Medulla oblongata (tissue), 1 donor: ENCODE measurements at regions not wholly inside any gene's neighbourhood (a gene's known extent, or its start where the extent isn't known, plus 50 kb on each side); places are given as distances from the start of the nearest gene placed in this dataset.
A peak's percentile ranks its signal among the peaks of the same experiment; 100 is the strongest.
"Not testable (repeated sequence)": the region's sequence is repeated elsewhere in the genome, so short reads cannot be mapped to it uniquely, and the experiment has no call there.

Experiments
- DNase-seq: peaks from one replicate; pipeline ENCODE4 v3.0.0-alpha.2; 2015; ENCODE audit errors: extremely low spot score

DNA sequence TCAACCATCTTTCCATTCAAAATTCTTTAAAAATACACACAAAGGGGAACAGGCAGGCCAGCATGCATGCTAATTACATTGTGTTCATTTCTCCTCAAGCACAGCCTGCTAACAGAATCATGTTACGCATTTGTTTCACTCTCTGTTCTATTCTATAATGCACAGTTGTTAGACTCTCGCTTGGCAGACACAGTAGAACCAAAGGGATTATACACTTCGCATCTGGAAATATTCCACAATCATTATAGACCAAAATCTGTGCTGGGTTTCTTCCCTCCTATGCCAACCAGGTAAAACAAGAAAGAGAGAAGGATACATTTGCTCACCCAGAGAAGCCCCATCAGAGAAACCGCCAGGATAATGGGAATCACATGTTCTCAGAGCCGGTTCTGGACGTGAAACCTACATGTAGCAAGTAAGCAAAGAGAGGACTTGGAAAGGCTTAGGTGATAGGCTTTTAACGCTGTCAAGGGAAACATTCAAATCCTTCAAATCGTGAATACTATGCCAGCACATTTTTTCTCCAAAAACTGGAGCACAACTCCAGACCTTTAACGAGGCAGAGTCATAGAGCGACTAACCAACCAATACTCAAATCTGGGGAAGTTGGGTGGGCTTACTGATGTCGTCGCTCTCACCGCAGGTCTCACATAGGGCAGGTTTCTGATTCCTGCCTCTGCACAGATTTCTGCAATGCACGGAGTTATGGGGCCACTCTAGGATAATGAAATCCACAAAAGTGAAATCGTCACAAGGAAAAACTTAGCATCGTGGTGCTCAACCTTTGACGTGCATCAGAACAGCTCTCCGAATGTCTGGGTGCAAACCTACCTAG, 380.5 kb upstream of the AUTS2 start:
- no peak for DNase-seq

DNA sequence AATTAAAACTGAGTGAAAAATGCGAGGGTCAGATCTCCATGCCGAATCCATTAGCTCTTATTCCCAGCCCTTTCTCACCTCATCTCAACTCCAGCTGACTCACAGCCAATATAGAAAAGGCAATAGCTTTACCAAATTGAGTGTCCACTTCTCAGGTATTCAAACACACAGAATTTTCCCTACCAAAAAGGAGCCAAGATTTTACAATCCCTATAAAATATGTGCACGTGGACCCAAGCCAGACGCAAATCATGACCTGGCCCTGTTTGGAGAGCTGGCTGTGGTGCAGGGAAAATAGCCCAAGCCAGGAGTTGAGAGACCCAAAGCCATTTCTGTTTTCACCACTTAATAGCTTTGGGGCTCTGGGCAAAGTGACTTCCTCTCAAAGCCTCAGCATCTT, 379.7 kb upstream of the AUTS2 start:
- DNase-seq: no peak

DNA sequence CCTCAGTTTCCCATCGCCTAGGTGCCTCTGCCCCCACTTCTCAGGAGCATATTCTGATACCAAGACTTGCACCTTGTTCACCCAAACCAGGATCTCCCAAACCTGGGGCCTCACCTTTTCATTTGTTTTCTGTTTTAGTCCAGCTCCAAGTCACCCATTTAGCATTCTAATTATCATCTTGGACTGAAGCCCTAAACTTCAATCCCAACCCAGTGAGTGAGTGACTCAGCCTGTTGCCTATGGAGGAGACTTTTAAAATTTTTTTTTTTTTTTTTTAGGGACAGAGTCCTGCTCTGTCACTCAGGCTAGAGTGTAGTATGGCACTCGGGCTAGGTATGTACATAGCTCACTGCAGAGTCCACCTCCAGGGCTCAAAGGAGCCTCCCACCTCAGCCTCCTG, 378.9 kb upstream of the AUTS2 start:
- DNase-seq: no peak

DNA sequence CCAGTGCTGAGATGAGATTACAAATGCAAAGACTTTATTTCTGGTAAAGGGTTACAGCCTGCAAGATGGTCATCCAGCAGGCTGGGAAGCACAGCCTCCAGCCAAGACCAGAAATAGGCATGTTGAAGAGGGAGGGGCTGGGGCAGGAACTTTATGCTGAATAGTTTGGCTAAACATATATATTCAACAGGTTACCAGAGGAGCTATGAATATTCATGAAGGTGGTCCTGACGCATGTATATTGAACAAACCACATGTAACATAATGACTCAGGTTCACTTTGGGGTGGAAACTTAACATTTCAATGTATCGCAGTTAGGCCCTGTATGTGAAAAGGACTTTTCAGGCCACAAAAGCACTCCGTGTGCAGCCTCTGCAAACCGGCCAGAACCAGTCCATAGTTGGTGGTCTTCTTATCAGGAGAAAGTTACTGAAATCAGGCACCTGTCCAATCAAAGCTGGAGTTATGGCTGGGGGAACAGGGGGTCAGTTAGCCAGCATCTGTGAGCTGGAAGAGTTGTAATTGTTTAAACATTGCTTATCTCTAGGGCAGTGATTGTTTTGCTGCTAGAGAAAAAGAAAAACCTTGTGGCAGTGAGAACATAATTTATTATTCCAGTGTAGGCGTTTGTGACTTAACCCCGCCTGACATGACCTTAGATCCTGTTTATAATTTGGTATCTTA, 372.9 kb upstream of the AUTS2 start:
- no peak for DNase-seq

DNA sequence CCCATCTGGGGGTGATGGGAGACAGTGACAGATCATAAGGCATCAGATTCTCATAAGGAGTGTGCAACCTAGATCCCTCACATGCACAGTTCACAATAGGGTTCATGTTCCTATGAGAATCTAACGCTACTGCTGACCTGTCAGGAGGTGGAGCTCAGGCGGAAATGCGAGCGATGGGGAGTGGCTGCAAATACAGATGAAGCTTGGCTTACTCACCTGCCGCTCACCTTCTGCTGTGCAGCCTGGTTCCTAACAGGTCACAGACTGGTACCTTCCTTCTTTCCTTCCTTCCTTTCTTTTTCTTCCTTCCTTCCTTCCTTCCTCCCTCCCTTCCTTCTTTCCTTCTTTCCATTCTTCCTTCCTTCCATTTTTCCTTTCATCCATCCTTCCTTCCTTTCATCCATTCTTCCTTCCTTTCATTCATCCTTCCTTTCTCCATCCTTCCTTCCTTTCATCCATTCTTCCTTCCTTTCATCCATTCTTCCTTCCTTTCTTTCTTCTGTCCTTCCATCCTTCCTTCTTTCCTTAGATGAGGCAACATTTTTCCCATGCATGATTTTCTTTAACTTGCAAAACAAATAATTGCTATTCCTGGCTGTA, 370.0 kb upstream of the AUTS2 start:
- DNase-seq: no peak

DNA sequence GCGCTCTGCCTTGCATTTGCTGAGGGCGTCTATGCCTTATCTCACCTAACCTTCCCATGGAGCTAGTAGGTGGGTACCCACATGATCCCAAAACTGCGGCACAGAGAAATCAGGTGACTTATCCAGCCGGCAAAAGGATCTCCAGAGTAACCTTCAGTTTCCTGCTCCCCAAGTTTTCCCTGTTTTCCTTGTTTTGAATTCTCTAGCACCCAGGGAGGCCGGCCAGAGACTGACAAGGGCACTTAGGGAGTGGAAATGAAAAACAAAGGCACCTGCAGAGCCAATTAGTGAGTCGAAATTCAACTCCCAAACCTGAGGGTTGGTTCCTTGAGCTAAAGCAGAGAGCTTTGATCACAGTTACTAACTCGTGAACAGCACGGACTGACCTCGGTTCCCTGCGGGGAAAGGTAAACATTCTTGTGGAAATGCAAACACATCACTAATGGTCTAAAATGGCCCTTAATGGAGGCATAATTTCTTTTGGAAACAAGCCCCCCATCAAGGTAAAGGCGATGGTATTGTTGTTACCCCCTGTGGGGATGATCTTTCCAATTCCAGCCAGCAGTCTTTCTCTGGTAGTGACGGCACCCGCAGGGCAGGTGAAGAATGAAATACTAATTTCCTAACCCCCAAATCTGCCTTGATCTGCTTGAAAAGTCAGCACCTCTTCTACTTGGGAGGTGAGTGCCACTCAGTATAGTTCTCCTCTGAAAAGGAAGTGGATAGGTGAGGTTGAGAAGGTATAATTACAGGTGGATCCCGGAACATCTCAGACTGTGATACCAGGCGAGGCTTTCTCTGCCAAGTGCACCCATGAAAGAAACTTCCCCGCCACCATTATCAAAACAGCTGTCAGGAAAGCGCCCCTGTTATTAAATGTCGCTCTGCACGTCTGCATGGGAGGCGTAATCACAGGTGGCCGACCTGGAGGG, 365.6 kb upstream of the AUTS2 start:
- no peak for DNase-seq

DNA sequence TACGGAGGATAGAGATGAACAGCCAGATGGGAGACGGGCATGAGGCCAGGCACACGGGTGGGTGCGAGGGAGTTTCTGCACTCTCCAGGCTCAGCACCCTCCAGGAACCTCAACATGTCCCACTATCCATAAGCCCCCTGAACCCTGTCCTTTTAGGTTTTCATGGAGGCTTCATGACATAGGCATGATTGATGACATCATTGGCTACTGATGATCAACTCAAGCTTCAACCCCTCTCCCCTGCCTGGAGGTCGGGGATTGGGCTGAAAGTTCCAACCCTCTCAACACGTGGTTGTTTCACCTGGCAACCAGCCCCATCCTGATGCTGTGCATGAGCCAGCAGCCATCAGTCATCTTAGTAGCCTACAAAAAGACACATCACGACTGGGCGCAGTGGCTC, 360.7 kb upstream of the AUTS2 start:
- no peak for DNase-seq

DNA sequence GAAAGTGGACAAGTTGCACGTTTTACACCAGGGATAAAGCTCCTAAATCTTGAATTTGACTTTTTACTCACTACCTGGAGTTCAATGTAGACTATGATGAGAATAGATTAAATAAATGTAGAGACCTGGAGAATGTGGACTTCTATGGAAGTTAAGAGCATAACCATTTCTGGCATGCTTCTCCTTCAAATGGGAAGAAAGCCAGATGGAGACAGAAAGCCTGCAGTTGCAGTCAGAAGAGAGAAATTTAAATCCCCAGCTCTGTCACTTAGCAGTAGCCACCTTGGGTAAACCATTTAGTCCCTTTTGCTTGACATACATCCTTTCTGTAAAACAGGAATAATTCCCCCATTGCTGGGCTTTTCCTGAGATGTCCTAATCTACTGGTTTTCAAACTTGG, 355.3 kb upstream of the AUTS2 start:
- DNase-seq: no peak

DNA sequence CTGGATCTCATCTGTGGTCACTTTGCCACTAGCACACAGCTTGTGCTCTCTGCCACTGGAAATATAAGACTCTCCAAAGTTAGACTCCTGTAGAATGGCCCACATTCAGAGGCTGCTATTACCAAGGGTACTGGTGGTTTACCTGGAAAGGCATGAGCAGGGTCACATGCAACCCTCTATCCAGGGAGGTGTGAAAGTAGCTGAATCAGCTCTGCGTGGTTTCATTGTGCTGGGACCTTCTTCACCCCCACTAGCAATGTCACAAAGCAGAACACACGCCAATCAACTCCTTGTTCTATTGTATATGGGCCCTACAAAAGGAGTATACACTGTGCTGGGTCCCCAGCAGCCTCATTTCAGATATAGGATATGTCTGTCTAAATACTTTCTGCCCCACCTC, 353.6 kb upstream of the AUTS2 start:
- DNase-seq: no peak

DNA sequence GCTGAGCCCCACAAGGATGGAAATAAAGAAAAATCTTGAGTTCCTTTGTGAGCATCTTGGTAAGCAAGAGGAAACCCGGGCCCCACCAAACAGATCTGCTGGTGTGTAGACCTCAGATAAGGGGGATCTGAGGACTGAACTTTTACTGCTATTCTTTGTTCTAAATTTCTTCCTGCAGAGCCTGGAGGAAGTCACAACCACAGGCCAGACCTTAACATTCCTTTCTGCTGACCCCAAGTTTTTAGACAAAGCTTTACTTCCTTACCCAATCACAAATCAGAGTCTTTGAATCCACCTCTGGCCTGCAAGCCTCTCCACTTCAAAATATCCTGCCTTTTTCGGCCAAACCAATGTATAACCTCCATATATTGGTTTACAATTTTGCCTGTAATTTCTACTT, 352.6 kb upstream of the AUTS2 start:
- peak; percentile 48 for DNase-seq

DNA sequence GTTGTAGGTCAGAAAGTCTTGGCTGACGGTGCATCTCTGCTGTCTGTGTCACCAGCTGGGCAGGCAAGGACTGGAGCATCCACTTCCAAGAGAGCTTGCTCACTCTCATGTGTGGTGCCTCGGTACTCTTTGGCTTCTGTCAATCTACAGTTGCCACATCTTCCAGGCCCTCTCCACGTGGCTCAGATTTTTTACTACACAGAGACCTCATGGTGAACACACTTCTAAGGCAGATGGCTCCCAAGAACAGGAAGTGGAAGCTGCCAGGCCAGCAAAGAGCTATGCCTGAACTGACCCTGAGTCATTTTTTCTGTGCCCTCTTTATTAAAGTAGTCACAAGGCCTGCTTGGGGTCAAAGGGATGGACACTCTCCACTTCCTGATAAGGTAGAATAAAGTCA, 351.5 kb upstream of the AUTS2 start:
- DNase-seq: peak; percentile 80

DNA sequence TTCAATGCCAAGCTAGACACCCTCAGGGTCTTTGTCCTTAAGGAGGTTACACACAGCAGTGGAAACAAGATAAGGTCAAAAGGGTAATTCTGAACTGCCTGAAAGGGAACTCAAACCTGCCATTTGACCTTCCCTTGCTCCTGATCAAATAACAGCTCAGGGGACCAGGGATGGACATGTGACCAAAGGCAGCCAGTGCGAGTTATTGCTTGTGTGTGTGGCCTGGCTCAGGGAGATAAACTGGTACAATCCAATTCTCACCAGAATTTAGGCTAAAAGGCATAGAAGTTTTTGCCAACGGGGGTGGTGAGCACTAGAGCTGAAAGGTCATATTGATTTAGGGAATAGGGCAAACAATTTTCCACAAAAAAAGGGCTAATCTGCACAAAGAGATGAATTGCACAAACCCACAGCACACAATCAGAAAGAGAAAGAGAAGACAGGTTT, 349.9 kb upstream of the AUTS2 start:
- not testable (repeated sequence) for DNase-seq

DNA sequence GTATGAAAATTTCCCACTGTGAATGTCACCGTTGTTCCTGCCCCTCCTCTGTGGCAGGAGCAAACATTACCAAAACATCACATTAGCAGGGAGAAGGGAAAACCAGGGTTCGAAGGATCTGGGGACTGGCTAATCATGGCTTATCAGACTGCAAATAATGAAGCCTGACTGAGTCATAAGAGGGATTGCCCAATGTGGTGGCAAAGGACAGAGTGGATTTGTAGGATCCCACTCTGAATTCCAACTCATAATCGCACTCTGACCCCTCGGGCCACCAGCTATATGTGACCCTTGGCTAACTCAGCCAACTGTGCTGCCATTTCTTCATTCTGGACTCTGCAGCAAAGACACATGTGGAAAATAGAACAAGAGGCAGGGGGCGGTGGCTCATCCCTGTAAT, 347.3 kb upstream of the AUTS2 start:
- no peak for DNase-seq

DNA sequence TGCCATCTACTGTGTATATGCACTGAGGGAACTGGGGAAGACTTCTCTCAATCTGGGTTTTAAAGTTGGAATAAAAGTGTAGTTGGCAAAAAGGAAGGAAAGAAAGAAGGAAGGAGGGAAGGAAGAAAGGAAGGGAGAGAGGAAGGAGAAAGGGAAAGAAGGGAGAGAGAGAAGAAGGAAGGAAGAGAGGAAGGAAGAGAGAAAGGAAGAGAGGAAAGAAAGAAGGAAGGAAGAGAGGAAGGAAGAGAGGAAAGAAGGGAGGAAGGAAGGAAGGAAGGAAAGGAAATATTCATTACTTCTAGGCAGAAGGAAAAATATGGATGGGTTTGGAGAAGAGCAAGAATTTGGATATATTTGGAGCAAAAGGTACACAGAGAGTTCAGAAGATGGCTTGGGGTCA, 343.6 kb upstream of the AUTS2 start:
- DNase-seq: no peak

DNA sequence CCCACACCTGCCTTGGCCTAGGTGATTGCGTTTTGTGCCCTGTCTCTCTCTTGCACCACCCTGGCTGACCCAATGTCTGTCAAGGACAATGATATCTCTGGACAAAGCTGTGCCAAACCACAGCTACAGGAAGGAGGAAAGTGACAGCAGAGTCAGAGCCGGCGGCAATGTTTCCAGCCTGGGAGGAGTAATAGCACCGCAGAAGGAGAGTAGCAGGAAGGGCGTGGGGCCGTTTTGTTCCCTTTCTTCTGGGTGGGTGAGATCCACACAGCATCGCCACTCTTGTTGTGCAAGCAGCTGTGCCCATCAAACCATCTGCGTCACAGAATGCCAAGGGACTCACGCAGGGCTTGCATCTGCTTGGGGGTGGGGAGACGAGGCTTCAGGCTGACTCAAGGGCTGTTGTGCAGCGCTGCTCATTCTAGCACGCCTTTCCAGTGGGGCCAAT, 341.6 kb upstream of the AUTS2 start:
- peak; percentile 44 for DNase-seq

DNA sequence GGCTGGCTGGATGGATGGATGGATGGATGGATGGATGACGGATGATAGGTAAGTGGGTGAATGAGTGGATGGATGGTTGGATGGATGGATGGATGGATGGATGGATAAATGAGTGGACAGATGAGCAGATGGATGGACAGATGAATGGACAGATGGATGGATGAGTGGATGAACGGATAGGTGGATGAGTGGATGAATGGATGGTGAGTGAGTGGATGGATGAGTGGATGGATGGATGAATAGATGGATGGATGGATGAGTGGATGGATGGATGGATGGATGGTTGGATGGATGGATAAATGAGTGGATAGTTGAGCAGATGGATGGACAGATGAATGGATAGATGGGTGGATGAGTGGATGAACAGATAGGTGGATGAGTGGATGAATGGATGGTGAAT, 340.7 kb upstream of the AUTS2 start:
- DNase-seq: no peak

DNA sequence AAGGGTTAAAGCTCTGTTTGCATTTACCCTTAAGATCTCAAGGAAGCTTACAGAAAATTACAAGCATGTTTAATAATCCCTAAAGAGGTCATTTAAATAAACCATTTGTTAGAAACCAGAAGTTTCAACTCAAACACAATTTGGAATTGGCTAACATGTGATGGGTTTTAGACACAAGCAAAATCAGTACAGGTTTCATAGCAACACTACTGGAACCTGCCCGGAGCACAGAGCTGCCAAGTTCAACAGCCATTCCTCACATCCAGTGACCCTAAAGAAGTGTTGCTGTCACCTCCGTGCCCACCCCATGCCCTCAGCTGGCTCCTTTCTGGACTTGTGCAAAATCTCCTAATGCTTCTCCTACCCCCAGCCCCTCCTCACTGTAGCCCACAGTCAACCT, 338.8 kb upstream of the AUTS2 start:
- DNase-seq: no peak

DNA sequence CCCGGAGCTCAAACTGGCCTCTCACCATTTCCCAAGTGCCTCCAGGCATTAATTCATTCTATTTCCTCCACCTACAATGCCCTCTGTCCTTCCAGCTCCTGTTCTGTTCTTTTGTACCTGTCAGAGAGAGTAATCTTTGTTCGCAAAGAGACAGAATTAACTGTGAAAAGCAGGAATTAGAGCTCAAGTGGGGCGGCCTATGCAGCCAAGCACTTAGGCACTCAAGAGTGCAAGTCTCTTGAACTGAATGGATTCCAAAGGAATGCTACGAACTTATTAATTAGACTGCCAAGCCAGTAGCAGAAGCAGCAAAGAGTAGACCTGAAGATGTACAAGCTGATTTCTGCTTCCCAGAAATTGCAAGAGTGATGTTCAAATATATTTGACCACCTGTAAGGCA, 338.3 kb upstream of the AUTS2 start:
- no peak for DNase-seq

DNA sequence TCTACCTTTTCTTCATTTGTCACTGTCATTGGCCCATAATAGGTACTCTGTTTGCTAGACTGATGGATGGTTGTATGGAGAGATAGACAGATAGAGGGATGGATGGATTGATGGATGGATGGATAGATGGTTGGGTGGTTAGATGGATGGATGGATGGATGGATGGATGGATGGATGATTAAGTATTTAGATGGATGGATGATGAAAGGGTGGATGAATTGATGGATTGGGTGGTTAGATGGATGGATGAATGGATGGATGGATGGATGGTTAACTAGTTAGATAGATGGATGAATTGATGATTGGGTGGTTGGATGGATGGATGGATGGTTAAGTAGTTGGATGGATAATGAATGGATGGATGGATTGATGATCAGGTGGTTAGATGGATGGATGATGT, 334.7 kb upstream of the AUTS2 start:
- no peak for DNase-seq

DNA sequence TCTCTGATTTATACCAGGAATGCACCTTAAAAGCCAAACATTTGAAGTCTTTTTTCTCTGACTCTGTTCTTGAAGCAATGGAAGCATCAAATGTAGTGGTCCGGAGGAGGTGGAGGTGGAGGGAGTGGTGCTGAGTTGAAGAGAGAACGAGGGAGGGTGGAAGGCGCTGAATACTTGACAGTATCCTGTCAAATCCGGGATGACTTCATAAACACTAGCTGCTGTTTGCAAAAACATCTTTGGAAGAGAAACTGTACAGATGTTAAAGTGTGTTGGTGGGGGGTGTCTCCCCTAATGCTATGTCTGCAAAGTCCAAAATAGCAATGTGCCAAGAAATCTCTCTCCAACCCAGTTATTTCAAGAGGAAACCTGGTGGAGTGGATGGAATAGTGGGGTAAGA, 328.5 kb upstream of the AUTS2 start:
- no peak for DNase-seq

DNA sequence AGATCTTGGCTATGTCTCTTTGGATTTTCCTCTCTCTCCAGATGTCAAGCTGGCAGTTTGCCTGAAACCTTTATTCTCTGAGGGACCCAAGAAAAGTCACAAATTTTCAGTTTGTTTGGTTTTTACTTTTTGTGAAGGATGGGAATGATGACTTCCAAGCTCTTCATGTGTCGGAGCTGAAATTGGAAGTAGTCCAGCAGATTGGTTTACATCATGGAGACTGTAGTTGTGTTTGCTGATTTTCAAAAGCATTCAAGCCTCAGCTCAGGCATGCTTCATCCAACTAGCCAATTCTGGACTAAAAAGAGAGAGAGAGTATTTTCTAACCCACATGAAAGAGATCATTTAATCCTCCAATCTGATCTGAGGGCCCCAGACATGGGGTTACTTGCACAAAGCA, 326.2 kb upstream of the AUTS2 start:
- DNase-seq: no peak
